Trophoblast cell (in vitro differentiated cells and primary cell): ENCODE measurements at regions not wholly inside any gene's neighbourhood (a gene's known extent, or its start where the extent isn't known, plus 50 kb on each side); places are given as distances from the start of the nearest gene placed in this dataset.

ENCODE experiments used
- DNase-seq, 2 donors: peaks; one replicate each; pipeline ENCODE4 v3.0.0-alpha.2; 2016
- H2AFZ ChIP-seq: 2 replicates; pipeline ENCODE4 v1.6.1; 2013; ENCODE audit warnings: low read length, moderate library complexity, mild to moderate bottlenecking; ENCODE audit not compliant: insufficient read depth, poor library complexity
- H2AK5ac ChIP-seq: 2 replicates; pipeline ENCODE4 v1.6.1; 2013; ENCODE audit warnings: mild to moderate bottlenecking, low read length
- H2BK120ac ChIP-seq: 2 replicates; pipeline ENCODE4 v1.6.1; 2013; ENCODE audit warnings: low read length, mild to moderate bottlenecking, moderate library complexity; ENCODE audit not compliant: insufficient read depth, poor library complexity
- H2BK12ac ChIP-seq: 2 replicates; pipeline ENCODE4 v1.6.1; 2013; ENCODE audit warnings: mild to moderate bottlenecking, low read length, moderate library complexity
- H2BK5ac ChIP-seq: 2 replicates; pipeline ENCODE4 v1.6.1; 2013; ENCODE audit warnings: low read length, low read depth, moderate library complexity, mild to moderate bottlenecking; ENCODE audit not compliant: poor library complexity
- H3K14ac ChIP-seq: 2 replicates; pipeline ENCODE4 v1.6.1; 2013; ENCODE audit warnings: mild to moderate bottlenecking, low read length
- H3K18ac ChIP-seq: 2 replicates; pipeline ENCODE4 v1.6.1; 2013; ENCODE audit warnings: mild to moderate bottlenecking, low read length
- H3K23ac ChIP-seq: 2 replicates; pipeline ENCODE4 v1.6.1; 2013; ENCODE audit warnings: low read length
- H3K27ac ChIP-seq: 2 replicates; pipeline ENCODE4 v1.5.1; 2013; ENCODE audit warnings: low read depth, mild to moderate bottlenecking, inconsistent platforms, low read length, moderate library complexity
- H3K27me3 ChIP-seq: 2 replicates; pipeline ENCODE4 v1.6.1; 2013; ENCODE audit warnings: inconsistent platforms, mild to moderate bottlenecking, low read length, moderate library complexity; ENCODE audit not compliant: insufficient read depth
- H3K36me3 ChIP-seq, 2 experiments: 1 replicate in 1 of 2; 2 replicates in 1 of 2; pipeline ENCODE4 v1.6.1; 2013; ENCODE audit warnings: low read length in 2 of 2, mild to moderate bottlenecking in 2 of 2, moderate library complexity in 1 of 2; ENCODE audit not compliant: insufficient read depth in 2 of 2, control insufficient read depth in 1 of 2
- H3K4ac ChIP-seq: 2 replicates; pipeline ENCODE4 v1.6.1; 2013; ENCODE audit warnings: low read depth, mild to moderate bottlenecking, low read length, moderate library complexity
- H3K4me1 ChIP-seq, 2 experiments: 1 replicate in 1 of 2; 2 replicates in 1 of 2; pipeline ENCODE4 v1.6.1; 2013; ENCODE audit warnings: low read length in 2 of 2, mild to moderate bottlenecking in 2 of 2, moderate library complexity in 1 of 2; ENCODE audit not compliant: insufficient read depth in 2 of 2, control insufficient read depth in 1 of 2
- H3K4me2 ChIP-seq: 2 replicates; pipeline ENCODE4 v1.6.1; 2013; ENCODE audit warnings: inconsistent platforms, mild to moderate bottlenecking, low read length, moderate library complexity
- H3K4me3 ChIP-seq: 2 replicates; pipeline ENCODE4 v1.5.1; 2013; ENCODE audit warnings: mild to moderate bottlenecking, low read depth, low read length, inconsistent platforms
- H3K79me1 ChIP-seq: one replicate; pipeline ENCODE4 v1.6.1; 2013; ENCODE audit warnings: low read length
- H3K79me2 ChIP-seq: 2 replicates; pipeline ENCODE4 v1.6.1; 2013; ENCODE audit warnings: low read length, mild to moderate bottlenecking; ENCODE audit not compliant: control insufficient read depth, insufficient read depth, poor library complexity
- H3K9ac ChIP-seq: 2 replicates; pipeline ENCODE4 v1.6.1; 2013; ENCODE audit warnings: mild to moderate bottlenecking, low read length
- H3K9me3 ChIP-seq: 2 replicates; pipeline ENCODE4 v1.6.1; 2013; ENCODE audit warnings: low read depth, mild to moderate bottlenecking, control low read depth, inconsistent platforms, low read length; ENCODE audit not compliant: insufficient read depth
- H4K12ac ChIP-seq: 2 replicates; pipeline ENCODE4 v1.6.1; 2013; ENCODE audit warnings: low read depth, mild to moderate bottlenecking, low read length, moderate library complexity
- H4K8ac ChIP-seq: 2 replicates; pipeline ENCODE4 v1.6.1; 2013; ENCODE audit warnings: low read depth, mild to moderate bottlenecking, low read length, moderate library complexity
- H4K91ac ChIP-seq: one replicate; pipeline ENCODE4 v1.6.1; 2013; ENCODE audit warnings: low read depth, mild to moderate bottlenecking, low read length, moderate library complexity
- WGBS: extraction: QIAGEN DNeasy Blood & Tissue Kit; methylation state at CpG from one replicate; pipeline ENCODE4 v1.1.7; 2013; ENCODE audit warnings: missing lambda C conversion rate; ENCODE audit not compliant: insufficient read length, insufficient coverage; ENCODE audit errors: extremely low coverage; 5-methylcytosine and 5-hydroxymethylcytosine counted together

DNA sequence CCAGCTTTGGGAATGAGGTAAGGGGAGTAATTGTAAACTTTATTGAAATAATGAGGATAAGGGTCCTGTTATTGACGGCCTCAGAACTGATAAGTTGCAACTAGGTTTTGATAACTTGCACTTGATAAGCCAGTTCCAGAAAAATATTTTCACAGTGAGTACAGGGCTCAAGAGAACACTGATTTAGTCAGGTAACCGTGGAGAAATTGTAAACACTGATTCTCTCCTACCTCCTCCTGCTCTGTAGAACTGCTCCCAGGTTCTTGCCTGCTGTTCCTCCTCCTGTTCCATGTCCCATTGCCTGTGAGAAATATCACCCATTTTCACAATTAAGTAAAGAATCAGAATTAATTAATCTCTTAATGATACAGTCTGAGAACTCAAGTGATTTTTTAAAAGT, 55.0 kb upstream of the CXXC4 start:
- H3K9ac ChIP-seq, result no peak overlapping the region
- no peaks in the 10 kb centered on the region for H3K4me1 ChIP-seq
- no peak overlapping the region for H4K8ac ChIP-seq
- no CpG with 5 or more reads among the region's 2 CpGs for WGBS
- no peak overlapping the region for H4K91ac ChIP-seq
- no peaks in the 10 kb centered on the region for H3K9me3 ChIP-seq
- H3K4ac ChIP-seq, result no peak overlapping the region
- no peak overlapping the region for H2BK5ac ChIP-seq
- no peak overlapping the region for H2AK5ac ChIP-seq
- H3K4me2 ChIP-seq, result no peak overlapping the region
- H3K36me3 ChIP-seq, result no peaks in the 10 kb centered on the region
- H3K79me1 ChIP-seq, result no peaks in the 10 kb centered on the region
- H2BK120ac ChIP-seq, result no peak overlapping the region
- no peak overlapping the region for H3K27ac ChIP-seq
- no peaks in the 10 kb centered on the region for H3K79me2 ChIP-seq
- peak in 1 of 2 donors; percentile 35 for DNase-seq
- H3K18ac ChIP-seq, result no peak overlapping the region
- H2BK12ac ChIP-seq, result no peak overlapping the region
- no peaks in the 10 kb centered on the region for H3K27me3 ChIP-seq
- H2AFZ ChIP-seq, result no peak overlapping the region
- H3K4me3 ChIP-seq, result no peak overlapping the region
- H4K12ac ChIP-seq, result no peak overlapping the region
- H3K14ac ChIP-seq, result no peak overlapping the region
- H3K23ac ChIP-seq, result no peak overlapping the region

DNA sequence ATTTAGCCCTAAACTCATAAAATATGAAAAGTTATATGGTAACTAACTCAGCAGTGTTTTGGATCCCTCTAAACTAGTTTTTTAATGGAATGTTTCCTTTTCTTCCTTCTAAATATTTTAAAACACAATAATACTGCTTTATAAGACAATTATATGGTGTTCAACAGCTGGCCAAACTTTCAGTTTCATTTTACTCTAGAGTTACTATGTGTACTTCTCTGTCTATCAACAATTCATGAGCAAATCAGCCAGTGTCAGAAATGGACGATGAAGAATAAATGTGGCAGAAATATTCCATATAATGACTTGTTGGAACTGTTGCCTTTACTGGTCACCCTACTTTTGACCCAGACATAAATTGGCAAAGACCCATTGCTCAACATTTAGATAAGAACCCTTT, 64.8 kb upstream of the CXXC4 start:
- no peak overlapping the region for H2BK120ac ChIP-seq
- H3K4ac ChIP-seq, result no peak overlapping the region
- no peak for DNase-seq
- no peak overlapping the region for H4K8ac ChIP-seq
- H3K23ac ChIP-seq, result no peak overlapping the region
- no peaks in the 10 kb centered on the region for H3K79me2 ChIP-seq
- H3K9ac ChIP-seq, result no peak overlapping the region
- H2BK5ac ChIP-seq, result no peak overlapping the region
- no peaks in the 10 kb centered on the region for H3K36me3 ChIP-seq
- no peak overlapping the region for H2BK12ac ChIP-seq
- H3K79me1 ChIP-seq, result no peaks in the 10 kb centered on the region
- no peaks in the 10 kb centered on the region for H3K27me3 ChIP-seq
- no CpG with 5 or more reads among the region's 1 CpG for WGBS
- no peak overlapping the region for H2AK5ac ChIP-seq
- H4K12ac ChIP-seq, result no peak overlapping the region
- H3K4me3 ChIP-seq, result no peak overlapping the region
- H4K91ac ChIP-seq, result no peak overlapping the region
- H3K27ac ChIP-seq, result no peak overlapping the region
- H3K4me2 ChIP-seq, result no peak overlapping the region
- H2AFZ ChIP-seq, result no peak overlapping the region
- no peak overlapping the region for H3K18ac ChIP-seq
- H3K9me3 ChIP-seq, result no peaks in the 10 kb centered on the region
- no peaks in the 10 kb centered on the region for H3K4me1 ChIP-seq
- no peak overlapping the region for H3K14ac ChIP-seq

DNA sequence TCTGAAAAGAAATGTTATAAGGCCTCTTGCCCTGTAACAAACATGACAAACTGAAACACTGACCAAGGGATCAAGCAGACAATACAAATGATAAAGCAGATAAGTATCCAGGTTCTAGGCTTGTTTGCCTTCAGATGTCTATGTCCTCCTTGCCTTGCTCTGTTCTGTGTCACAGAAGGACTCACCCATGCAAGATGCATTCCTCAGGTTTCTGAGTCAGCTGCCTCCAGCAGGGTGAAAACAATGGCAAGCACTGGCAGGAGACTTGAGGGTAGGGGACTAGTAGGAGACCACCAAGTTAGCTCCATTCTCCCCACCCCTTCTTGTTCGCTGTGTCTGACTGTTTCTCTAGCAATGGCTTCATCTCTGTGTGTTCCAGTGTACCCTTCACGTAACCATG, 76.6 kb upstream of the CXXC4 start:
- peaks cover 3% of the 10 kb centered on the region in 2 experiments for H3K4me1 ChIP-seq
- H3K79me1 ChIP-seq, result no peaks in the 10 kb centered on the region
- peak; percentile 57 to 78 for DNase-seq
- H3K4me2 ChIP-seq, result peak overlapping the region; percentile 2
- H3K27ac ChIP-seq, result peak overlapping the region; percentile 40
- H3K27me3 ChIP-seq, result no peaks in the 10 kb centered on the region
- no peak overlapping the region for H3K18ac ChIP-seq
- H3K4me3 ChIP-seq, result no peak overlapping the region
- H3K9me3 ChIP-seq, result no peaks in the 10 kb centered on the region
- H4K91ac ChIP-seq, result no peak overlapping the region
- H3K4ac ChIP-seq, result no peak overlapping the region
- H2AK5ac ChIP-seq, result no peak overlapping the region
- H2BK5ac ChIP-seq, result peak overlapping the region; percentile 2
- H2AFZ ChIP-seq, result no peak overlapping the region
- H4K12ac ChIP-seq, result no peak overlapping the region
- no CpG with 5 or more reads among the region's 2 CpGs for WGBS
- H2BK120ac ChIP-seq, result no peak overlapping the region
- no peak overlapping the region for H4K8ac ChIP-seq
- H3K9ac ChIP-seq, result no peak overlapping the region
- no peak overlapping the region for H3K23ac ChIP-seq
- no peaks in the 10 kb centered on the region for H3K36me3 ChIP-seq
- H3K14ac ChIP-seq, result no peak overlapping the region
- no peak overlapping the region for H2BK12ac ChIP-seq
- H3K79me2 ChIP-seq, result no peaks in the 10 kb centered on the region

DNA sequence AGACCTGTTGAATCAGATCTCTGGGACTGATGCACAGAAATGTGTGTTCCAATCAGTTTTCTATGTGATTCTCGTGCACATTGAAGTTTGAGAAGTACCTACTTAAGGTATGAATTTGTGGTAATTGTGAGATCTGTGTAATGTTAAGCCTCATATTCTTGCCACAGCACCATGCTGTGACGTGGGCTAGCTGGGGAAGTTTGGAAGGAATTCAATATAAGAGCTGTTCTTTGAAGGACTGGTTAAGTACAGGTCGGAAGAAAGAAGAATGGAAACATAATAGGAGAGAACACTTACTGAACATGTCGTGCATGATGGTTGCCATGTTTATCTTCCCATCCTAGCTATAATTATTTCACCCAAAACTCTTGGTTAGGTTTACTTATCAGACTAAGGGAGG, 79.7 kb upstream of the CXXC4 start:
- no peak overlapping the region for H3K23ac ChIP-seq
- no peak overlapping the region for H4K8ac ChIP-seq
- no peak overlapping the region for H3K9ac ChIP-seq
- H3K4ac ChIP-seq, result no peak overlapping the region
- H3K14ac ChIP-seq, result no peak overlapping the region
- H2BK5ac ChIP-seq, result no peak overlapping the region
- H2AK5ac ChIP-seq, result no peak overlapping the region
- no peaks in the 10 kb centered on the region for H3K36me3 ChIP-seq
- no peak overlapping the region for H3K4me3 ChIP-seq
- no peak overlapping the region for H3K18ac ChIP-seq
- H3K4me1 ChIP-seq, result peaks cover 3% of the 10 kb centered on the region in 2 experiments
- H4K12ac ChIP-seq, result no peak overlapping the region
- H3K4me2 ChIP-seq, result no peak overlapping the region
- H3K9me3 ChIP-seq, result no peaks in the 10 kb centered on the region
- H3K27ac ChIP-seq, result no peak overlapping the region
- H2BK12ac ChIP-seq, result no peak overlapping the region
- no peaks in the 10 kb centered on the region for H3K27me3 ChIP-seq
- WGBS, result no CpG with 5 or more reads among the region's 4 CpGs
- no peak overlapping the region for H2BK120ac ChIP-seq
- H2AFZ ChIP-seq, result no peak overlapping the region
- no peaks in the 10 kb centered on the region for H3K79me2 ChIP-seq
- no peak overlapping the region for H4K91ac ChIP-seq
- no peaks in the 10 kb centered on the region for H3K79me1 ChIP-seq
- DNase-seq, result no peak
